Stomach (tissue), 4 donors: ENCODE measurements at regions not wholly inside any gene's neighbourhood (a gene's known extent, or its start where the extent isn't known, plus 50 kb on each side); places are given as distances from the start of the nearest gene placed in this dataset.

Experiments
- CTCF ChIP-seq, 7 experiments: fragments of 450-650 bp in 4 of 7; fragments of 200-600 bp in 3 of 7; sonication (generic) in 3 of 7; IDR thresholded peaks; one replicate each; pipeline ENCODE4 v1.5.1; 2016 to 2019; ENCODE audit warnings: antibody characterized with exemption in 7 of 7, control low read depth in 2 of 7, mild to moderate bottlenecking in 1 of 7
- EP300 ChIP-seq: sonication (generic); formaldehyde crosslinking; IDR thresholded peaks from one replicate; pipeline ENCODE4 v1.6.1; 2017; ENCODE audit warnings: antibody characterized with exemption
- POLR2A ChIP-seq, 4 donors: fragments of 450-650 bp; IDR thresholded peaks; one replicate each; pipeline ENCODE4 v1.6.1; 2016; ENCODE audit warnings: antibody characterized with exemption in 4 of 4, control low read depth in 2 of 4, mild to moderate bottlenecking in 1 of 4, moderate library complexity in 1 of 4

DNA sequence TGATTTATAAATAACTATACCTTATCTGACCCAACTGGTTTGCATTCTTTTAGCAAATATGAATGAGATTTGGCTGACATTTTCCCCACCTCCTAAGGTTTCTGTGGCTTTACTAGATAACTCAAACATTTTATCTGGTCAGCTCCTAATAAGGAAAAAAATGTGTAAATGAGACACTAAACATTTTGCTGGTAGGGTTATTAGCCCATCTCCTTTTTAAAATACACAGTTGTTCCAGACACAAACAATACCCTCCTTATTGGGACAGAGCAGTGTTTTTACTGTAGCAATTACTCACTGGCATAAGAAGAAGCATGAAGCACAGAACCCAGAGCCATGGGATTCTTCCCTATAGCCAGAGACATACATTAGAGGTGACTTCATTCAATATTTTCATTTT, 53.8 kb upstream of the NUF2 start:
- no peak for TF ChIP-seq CTCF (IDR thresholded peaks at IDR 0.05)
- no peak for TF ChIP-seq EP300
- TF ChIP-seq POLR2A (IDR thresholded peaks at IDR 0.05), result no peak
